ENCODE measurements at regions not wholly inside any gene's neighbourhood (a gene's known extent, or its start where the extent isn't known, plus 50 kb on each side); places are given as distances from the start of the nearest gene placed in this dataset.

GRCh38 chr6:88365230-88365629 lies 199.1 kb upstream of the CNR1 start:
- TF ChIP-seq ZNF274 (IDR thresholded peaks at IDR 0.05; ENCODE audit: low read depth, low read length): no peak
- no peak for TF ChIP-seq SUZ12 (IDR thresholded peaks at IDR 0.05; ENCODE audit: extremely low read depth, insufficient read depth, insufficient read length)
- no peak for TF ChIP-seq YY1 (IDR thresholded peaks at IDR 0.05; ENCODE audit: insufficient read depth, insufficient read length)

Measured in NT2/D1 (cell line).